Gastroesophageal sphincter (tissue), 3 donors: ENCODE measurements at regions not wholly inside any gene's neighbourhood (a gene's known extent, or its start where the extent isn't known, plus 50 kb on each side); places are given as distances from the start of the nearest gene placed in this dataset.
"Not testable (repeated sequence)": the region's sequence is repeated elsewhere in the genome, so short reads cannot be mapped to it uniquely, and the experiment has no call there.

Source experiments
- POLR2A ChIP-seq, 2 donors: fragments of 450-650 bp; IDR thresholded peaks; one replicate each; pipeline ENCODE4 v1.6.1; 2017; ENCODE audit warnings: antibody characterized with exemption in 2 of 2, mild to moderate bottlenecking in 2 of 2, moderate library complexity in 1 of 2
- POLR2AphosphoS5 ChIP-seq: sonication (generic); formaldehyde crosslinking; IDR thresholded peaks from one replicate; pipeline ENCODE4 v1.6.1; 2017; ENCODE audit warnings: antibody characterized with exemption
- TF ChIP-seq, protein P1 (sequence below), 4 experiments: fragments of 200-600 bp in 2 of 4; fragments of 450-650 bp in 2 of 4; sonication (generic) in 1 of 4; IDR thresholded peaks; one replicate each; pipeline ENCODE4 v1.5.1; 2017 to 2019; ENCODE audit warnings: antibody characterized with exemption in 4 of 4, mild to moderate bottlenecking in 2 of 4, moderate library complexity in 2 of 4

DNA sequence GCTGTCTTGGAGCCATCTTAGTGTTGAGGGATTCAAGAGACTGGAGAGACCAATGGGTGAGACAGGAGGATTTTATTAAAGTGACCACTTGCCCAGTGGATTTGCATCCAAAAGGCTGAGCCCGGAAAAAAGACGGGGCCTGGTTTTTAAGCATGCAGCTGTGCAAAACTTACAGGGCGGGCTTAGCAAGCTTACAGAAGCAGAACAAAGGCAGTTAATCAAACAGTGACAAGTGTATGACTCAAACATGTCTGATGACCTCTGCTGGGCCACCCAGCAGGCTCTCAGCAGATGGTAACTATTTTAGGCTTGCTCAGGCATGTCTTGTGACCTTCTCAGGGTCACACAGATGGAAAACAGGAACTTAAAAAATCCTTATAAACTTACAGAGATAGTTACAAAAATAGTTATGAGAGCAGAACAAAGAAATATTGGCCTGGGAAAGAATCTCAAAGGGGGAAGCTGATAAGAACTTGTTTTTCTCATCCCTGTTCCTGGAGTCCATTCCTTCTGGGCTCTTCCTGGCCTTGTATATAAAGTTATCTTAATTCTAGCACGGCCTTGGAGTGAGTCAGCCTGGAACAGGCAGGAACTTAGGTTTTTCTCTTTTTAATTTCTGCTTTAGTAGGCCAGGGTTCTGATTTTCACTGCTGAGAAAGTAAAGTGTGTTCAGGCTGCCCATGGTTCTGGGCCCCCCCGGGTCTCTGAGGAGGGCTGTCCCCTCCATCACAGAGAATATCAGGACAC lies 141.3 kb downstream of the CCDC74A start:
- TF ChIP-seq, protein P1, sequence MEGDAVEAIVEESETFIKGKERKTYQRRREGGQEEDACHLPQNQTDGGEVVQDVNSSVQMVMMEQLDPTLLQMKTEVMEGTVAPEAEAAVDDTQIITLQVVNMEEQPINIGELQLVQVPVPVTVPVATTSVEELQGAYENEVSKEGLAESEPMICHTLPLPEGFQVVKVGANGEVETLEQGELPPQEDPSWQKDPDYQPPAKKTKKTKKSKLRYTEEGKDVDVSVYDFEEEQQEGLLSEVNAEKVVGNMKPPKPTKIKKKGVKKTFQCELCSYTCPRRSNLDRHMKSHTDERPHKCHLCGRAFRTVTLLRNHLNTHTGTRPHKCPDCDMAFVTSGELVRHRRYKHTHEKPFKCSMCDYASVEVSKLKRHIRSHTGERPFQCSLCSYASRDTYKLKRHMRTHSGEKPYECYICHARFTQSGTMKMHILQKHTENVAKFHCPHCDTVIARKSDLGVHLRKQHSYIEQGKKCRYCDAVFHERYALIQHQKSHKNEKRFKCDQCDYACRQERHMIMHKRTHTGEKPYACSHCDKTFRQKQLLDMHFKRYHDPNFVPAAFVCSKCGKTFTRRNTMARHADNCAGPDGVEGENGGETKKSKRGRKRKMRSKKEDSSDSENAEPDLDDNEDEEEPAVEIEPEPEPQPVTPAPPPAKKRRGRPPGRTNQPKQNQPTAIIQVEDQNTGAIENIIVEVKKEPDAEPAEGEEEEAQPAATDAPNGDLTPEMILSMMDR (IDR thresholded peaks at IDR 0.05): not testable (repeated sequence)
- not testable (repeated sequence) for TF ChIP-seq POLR2A (IDR thresholded peaks at IDR 0.05); POLR2AphosphoS5
